Caco-2 (cell line): ENCODE measurements at regions not wholly inside any gene's neighbourhood (a gene's known extent, or its start where the extent isn't known, plus 50 kb on each side); places are given as distances from the start of the nearest gene placed in this dataset.

ENCODE experiments used
- BruUV-seq: library from RNA; stranded (reverse); fragments of 400-500 nt; replicated peaks from 2 replicates; lab custom pipeline; 2021; lab: Mats Ljungman, UMichigan
- CTCF ChIA-PET: fragments of 300-600 bp; sonication (Branson Sonifier 250); formaldehyde crosslinking; loops from one replicate; lab custom pipeline; 2022; ENCODE audit warnings: antibody characterized with exemption; lab: Charles Lee
- POLR2A ChIA-PET: fragments of 300-600 bp; sonication (Branson Sonifier 250); formaldehyde crosslinking; loops from one replicate; lab custom pipeline; 2022; ENCODE audit warnings: antibody characterized with exemption; lab: Charles Lee
- DNase-seq, 2 experiments: peaks; one replicate each; pipeline versions ENCODE4 v3.0.0 to v3.0.0-alpha.2; 2020 to 2022
- H3K27me3 ChIP-seq: replicated peaks from 2 replicates; pipeline ENCODE4 v1.6.0; 2011; ENCODE audit warnings: low read length; ENCODE audit not compliant: control insufficient read depth, insufficient read depth
- H3K36me3 ChIP-seq: 2 replicates; pipeline ENCODE4 v1.5.1; 2011; ENCODE audit warnings: low read length; ENCODE audit not compliant: control insufficient read depth, insufficient read depth
- H3K4me1 ChIP-seq: fragments of 250-450 bp; sonication (Bioruptor Pico); 2 replicates; pipeline ENCODE4 v1.5.1; 2020; ENCODE audit warnings: mild to moderate bottlenecking
- H3K4me3 ChIP-seq: 2 replicates; pipeline ENCODE4 v1.5.1; 2011; ENCODE audit warnings: low read depth, mild to moderate bottlenecking, control low read depth, low read length
- H3K9me3 ChIP-seq: fragments of 250-450 bp; sonication (Bioruptor Pico); 2 replicates; pipeline ENCODE4 v1.5.1; 2020; ENCODE audit warnings: mild to moderate bottlenecking, moderate library complexity
- H3K27ac Mint-ChIP-seq: one replicate; pipeline ENCODE4 v1.8.0; 2022; ENCODE audit warnings: mixed read lengths; ENCODE audit not compliant: unreplicated experiment
- H3K27me3 Mint-ChIP-seq: one replicate; pipeline ENCODE4 v1.8.0; 2022; ENCODE audit warnings: mixed read lengths; ENCODE audit not compliant: insufficient read depth, unreplicated experiment
- H3K36me3 Mint-ChIP-seq: one replicate; pipeline ENCODE4 v1.8.0; 2022; ENCODE audit warnings: mild to moderate bottlenecking, mixed read lengths; ENCODE audit not compliant: insufficient read depth, unreplicated experiment
- H3K4me1 Mint-ChIP-seq: one replicate; pipeline ENCODE4 v1.8.0; 2022; ENCODE audit warnings: low read depth, mixed read lengths; ENCODE audit not compliant: unreplicated experiment
- H3K4me3 Mint-ChIP-seq: one replicate; pipeline ENCODE4 v1.8.0; 2022; ENCODE audit warnings: mild to moderate bottlenecking, moderate library complexity, mixed read lengths; ENCODE audit not compliant: unreplicated experiment
- H3K9me3 Mint-ChIP-seq: one replicate; pipeline ENCODE4 v1.8.0; 2022; ENCODE audit warnings: mixed read lengths; ENCODE audit not compliant: unreplicated experiment
- CTCF ChIP-seq, 2 experiments: fragments of 200-600 bp in 1 of 2; IDR thresholded peaks; 1 replicate in 1 of 2; 2 replicates in 1 of 2; pipeline versions ENCODE4 v1.5.1 to v1.8.0; 2011 to 2022; ENCODE audit warnings: antibody characterized with exemption in 1 of 2, control low read depth in 1 of 2, inconsistent platforms in 1 of 2, low read depth in 1 of 2, low read length in 1 of 2, mild to moderate bottlenecking in 1 of 2, moderate library complexity in 1 of 2; ENCODE audit not compliant: insufficient read depth in 1 of 2, severe bottlenecking in 1 of 2, unreplicated experiment in 1 of 2
- intact Hi-C: fragments of 100-400 bp; cut with micrococcal nuclease; formaldehyde crosslinking; loops from one replicate; pipeline ENCODE4 v1.10.0; 2022; ENCODE audit not compliant: unreplicated experiment

- no peak for DNase-seq
- peaks cover 45% of the 10 kb centered on the region for H3K36me3 Mint-ChIP-seq
- H3K4me1 Mint-ChIP-seq: peaks cover 12% of the 10 kb centered on the region
- H3K27me3 Mint-ChIP-seq: no peaks in the 10 kb centered on the region
- H3K27ac Mint-ChIP-seq: no peak overlapping the region
- Histone ChIP-seq H3K9me3 (no peaks in the 10 kb centered on the region), H3K4me3 (no peak overlapping the region), H3K4me1 (peaks cover 18% of the 10 kb centered on the region), H3K27me3 (no peaks in the 10 kb centered on the region), H3K36me3 (no peaks in the 10 kb centered on the region; the same call in 1 of the 2 replicates)
- intact Hi-C loops: no loop called here
- TF ChIP-seq CTCF (IDR thresholded peaks at IDR 0.05; ENCODE audit: insufficient read depth in 1 of 2, low read depth in 1 of 2, low read length in 1 of 2, severe bottlenecking in 1 of 2, unreplicated experiment in 1 of 2): no peak
- ChIA-PET POLR2A (no interaction called here), CTCF (no interaction called here)
- no TSS peak for BruUV-seq
- no peak overlapping the region for H3K4me3 Mint-ChIP-seq
- peaks cover 9% of the 10 kb centered on the region for H3K9me3 Mint-ChIP-seq
These were observed 72.1 kb downstream of the SPRING1 start for GRCh38 chr12:116665666-116666304.

GRCh38 chr12:116664085-116664484 is 73.8 kb downstream of the SPRING1 start:
- Histone ChIP-seq H3K4me3 (peak overlapping the region; percentile 4; the same call in 1 of the 2 replicates), H3K36me3 (no peaks in the 10 kb centered on the region; the same call in 1 of the 2 replicates), H3K27me3 (no peaks in the 10 kb centered on the region), H3K9me3 (no peaks in the 10 kb centered on the region), H3K4me1 (peaks cover 27% of the 10 kb centered on the region)
- Mint-ChIP-seq H3K27me3 (no peaks in the 10 kb centered on the region), H3K4me3 (peak overlapping the region; percentile 92), H3K4me1 (peaks cover 19% of the 10 kb centered on the region), H3K36me3 (peaks cover 50% of the 10 kb centered on the region), H3K27ac (no peak overlapping the region), H3K9me3 (peaks cover 9% of the 10 kb centered on the region)
- BruUV-seq: no TSS peak
- POLR2A ChIA-PET: no interaction called here
- no peak for DNase-seq
- TF ChIP-seq CTCF (IDR thresholded peaks at IDR 0.05; ENCODE audit: insufficient read depth in 1 of 2, low read depth in 1 of 2, low read length in 1 of 2, severe bottlenecking in 1 of 2, unreplicated experiment in 1 of 2): no peak
- CTCF ChIA-PET: no interaction called here
- intact Hi-C loops: loop anchor here (5.0 kb wide), 1 partner anchor 1207 kb away; no protein-coding TSS in a partner anchor

GRCh38 chr12:116662612-116663144 is 75.2 kb downstream of the SPRING1 start:
- TSS peak; percentile 29 for BruUV-seq
- H3K27me3 Mint-ChIP-seq: no peaks in the 10 kb centered on the region
- Histone ChIP-seq H3K4me1 (peaks cover 38% of the 10 kb centered on the region), H3K9me3 (no peaks in the 10 kb centered on the region), H3K27me3 (no peaks in the 10 kb centered on the region), H3K36me3 (no peaks in the 10 kb centered on the region; the same call in 1 of the 2 replicates), H3K4me3 (peak overlapping the region; percentile 56)
- H3K4me1 Mint-ChIP-seq: peaks cover 33% of the 10 kb centered on the region
- intact Hi-C loops: loop anchor here (2.0 to 5.0 kb wide), 2 partner anchors 26 to 1205 kb away; no protein-coding TSS in a partner anchor
- ChIA-PET CTCF (interaction anchor here (1.3 kb wide), 1 partner anchor 25 kb away, joined by 4 read pairs; no protein-coding TSS in a partner anchor), POLR2A (interaction anchor here (1.0 to 1.1 kb wide), 2 partner anchors 42 to 229 kb away, joined by 3 to 4 read pairs; no protein-coding TSS in a partner anchor)
- peaks cover 9% of the 10 kb centered on the region for H3K9me3 Mint-ChIP-seq
- TF ChIP-seq CTCF (IDR thresholded peaks at IDR 0.05; ENCODE audit: insufficient read depth in 1 of 2, low read depth in 1 of 2, low read length in 1 of 2, severe bottlenecking in 1 of 2, unreplicated experiment in 1 of 2): peak in 1 of 2 experiments; percentile 9
- peaks cover 50% of the 10 kb centered on the region for H3K36me3 Mint-ChIP-seq
- H3K4me3 Mint-ChIP-seq: peak overlapping the region; percentile 92
- H3K27ac Mint-ChIP-seq: peak overlapping the region; percentile 75
- peak; percentile 64 to 74 for DNase-seq
